Stomach (tissue), 8 donors: ENCODE measurements at regions not wholly inside any gene's neighbourhood (a gene's known extent, or its start where the extent isn't known, plus 50 kb on each side); places are given as distances from the start of the nearest gene placed in this dataset.

Experiments used
- DNase-seq, 2 donors: peaks; one replicate each; pipeline versions ENCODE4 v3.0.0 to v3.0.0-alpha.2; 2013 to 2019
- H3K27ac ChIP-seq, 5 donors: fragments of 200-600 bp in 4 of 5; sonication (generic) in 4 of 5; one replicate each; pipeline ENCODE4 v1.5.1; 2013 to 2019; ENCODE audit warnings: mild to moderate bottlenecking in 1 of 5, moderate library complexity in 1 of 5
- H3K27me3 ChIP-seq, 3 donors: fragments of 200-600 bp; sonication (generic); one replicate each; pipeline ENCODE4 v1.5.1; 2017 to 2019; ENCODE audit warnings: mixed run types in 1 of 3
- H3K36me3 ChIP-seq, 4 donors: fragments of 200-600 bp; sonication (generic); 1 replicate in 3 of 4; 2 replicates in 1 of 4; pipeline ENCODE4 v1.5.1; 2016 to 2019
- H3K4me1 ChIP-seq, 4 donors: fragments of 200-600 bp; sonication (generic); one replicate each; pipeline ENCODE4 v1.5.1; 2016 to 2019
- H3K4me3 ChIP-seq, 4 donors: fragments of 200-600 bp; sonication (generic) in 3 of 4; one replicate each; pipeline ENCODE4 v1.5.1; 2016 to 2019; ENCODE audit warnings: mild to moderate bottlenecking in 1 of 4
- H3K9me3 ChIP-seq, 4 donors: fragments of 200-600 bp; sonication (generic); one replicate each; pipeline ENCODE4 v1.5.1; 2016 to 2019
- CTCF ChIP-seq, 7 experiments: fragments of 450-650 bp in 4 of 7; fragments of 200-600 bp in 3 of 7; sonication (generic) in 3 of 7; IDR thresholded peaks; one replicate each; pipeline ENCODE4 v1.5.1; 2016 to 2019; ENCODE audit warnings: antibody characterized with exemption in 7 of 7, control low read depth in 2 of 7, mild to moderate bottlenecking in 1 of 7
- EP300 ChIP-seq: sonication (generic); formaldehyde crosslinking; IDR thresholded peaks from one replicate; pipeline ENCODE4 v1.6.1; 2017; ENCODE audit warnings: antibody characterized with exemption
- POLR2A ChIP-seq, 4 donors: fragments of 450-650 bp; IDR thresholded peaks; one replicate each; pipeline ENCODE4 v1.6.1; 2016; ENCODE audit warnings: antibody characterized with exemption in 4 of 4, control low read depth in 2 of 4, mild to moderate bottlenecking in 1 of 4, moderate library complexity in 1 of 4
- POLR2AphosphoS5 ChIP-seq, 3 donors: sonication (generic); formaldehyde crosslinking; IDR thresholded peaks; one replicate each; pipeline ENCODE4 v1.6.1; 2016; ENCODE audit warnings: antibody characterized with exemption in 3 of 3
- WGBS, 5 donors: extraction: QIAGEN DNeasy Blood & Tissue Kit in 3 of 5; methylation state at CpG; one replicate each; pipeline versions ENCODE4 v1.1.5 to v1.1.7; 2013 to 2018; 5-methylcytosine and 5-hydroxymethylcytosine counted together
- intact Hi-C: fragments of 100-400 bp; cut with DNase I; formaldehyde crosslinking; loops from one replicate; pipeline ENCODE4 v1.15.1; 2023; ENCODE audit warnings: low total_unique reads
- donor health status: healthy with polysubstance abuse.
- donor health status: Bipolar disorder and iron deficiency.
- donor health status: healthy.

- H3K27ac ChIP-seq = no peak overlapping the region
- H3K4me3 ChIP-seq = no peak overlapping the region
- no peaks in the 10 kb centered on the region for H3K27me3 ChIP-seq
- peaks cover 0 to under 1% (median 0%) of the 10 kb centered on the region in 4 donors for H3K4me1 ChIP-seq
- TF ChIP-seq EP300 (no peak), POLR2AphosphoS5 (IDR thresholded peaks at IDR 0.05) (no peak), POLR2A (IDR thresholded peaks at IDR 0.05) (no peak), CTCF (IDR thresholded peaks at IDR 0.05) (no peak)
- no peaks in the 10 kb centered on the region for H3K9me3 ChIP-seq
- no peaks in the 10 kb centered on the region for H3K36me3 ChIP-seq
- intact Hi-C loops = no loop called here
- 93 to 100% (median 97%) methylated on average over 1 of the region's 1 CpG for WGBS, 5 donors
- no peak for DNase-seq
Measured at GRCh38 chr10:60710041-60710440, 68.2 kb upstream of the CDK1 start.

GRCh38 chr10:60708666-60709065 lies 69.6 kb upstream of the CDK1 start:
- Histone ChIP-seq H3K4me3 (no peak overlapping the region), H3K4me1 (peaks cover 0 to 11% (median 7%) of the 10 kb centered on the region in 4 donors), H3K27ac (no peak overlapping the region), H3K9me3 (no peaks in the 10 kb centered on the region), H3K36me3 (no peaks in the 10 kb centered on the region), H3K27me3 (no peaks in the 10 kb centered on the region)
- 0 to 53% (median 0%) methylated on average over 1 of the region's 1 CpG for WGBS, 5 donors
- intact Hi-C loops = no loop called here
- TF ChIP-seq EP300 (no peak), POLR2A (IDR thresholded peaks at IDR 0.05) (no peak), POLR2AphosphoS5 (IDR thresholded peaks at IDR 0.05) (no peak), CTCF (IDR thresholded peaks at IDR 0.05) (no peak)
- no peak for DNase-seq

- Histone ChIP-seq H3K27me3 (no peaks in the 10 kb centered on the region), H3K9me3 (no peaks in the 10 kb centered on the region), H3K4me1 (peaks cover 0 to 11% (median 7%) of the 10 kb centered on the region in 4 donors), H3K27ac (no peak overlapping the region), H3K4me3 (no peak overlapping the region), H3K36me3 (no peaks in the 10 kb centered on the region)
- no peak for DNase-seq
- TF ChIP-seq POLR2A (IDR thresholded peaks at IDR 0.05) (no peak), CTCF (IDR thresholded peaks at IDR 0.05) (no peak), EP300 (no peak)
- intact Hi-C loops = no loop called here
- 68 to 91% (median 84%) methylated on average over 4 of the region's 4 CpGs for WGBS, 5 donors
Measured at GRCh38 chr10:60707841-60708240, 70.4 kb upstream of the CDK1 start.

- Histone ChIP-seq H3K9me3 (no peaks in the 10 kb centered on the region), H3K4me3 (no peak overlapping the region)
- intact Hi-C loops = no loop called here
Measured at GRCh38 chr10:60706146-60706545, 72.1 kb upstream of the CDK1 start.

More at GRCh38 chr10:60706146-60706545, 72.1 kb upstream of the CDK1 start:
- no peaks in the 10 kb centered on the region for H3K27me3 ChIP-seq
- WGBS, 5 donors = 23 to 63% (median 39%) methylated on average over 1 of the region's 1 CpG
- H3K27ac ChIP-seq = no peak overlapping the region
- H3K36me3 ChIP-seq = no peaks in the 10 kb centered on the region
- TF ChIP-seq POLR2A (IDR thresholded peaks at IDR 0.05) (no peak), CTCF (IDR thresholded peaks at IDR 0.05) (no peak)
- peaks cover 0 to 11% (median 7%) of the 10 kb centered on the region in 4 donors for H3K4me1 ChIP-seq
- no peak for DNase-seq
